Effector memory CD8-positive, alpha-beta T cell (primary cell): ENCODE measurements at regions not wholly inside any gene's neighbourhood (a gene's known extent, or its start where the extent isn't known, plus 50 kb on each side); places are given as distances from the start of the nearest gene placed in this dataset.

Experiments used
- ATAC-seq: fragments of 150-1000 bp; cut with Tn5 transposase; replicated peaks from 2 replicates; pipeline ENCODE4 v1.10.0; 2021; ENCODE audit warnings: mild to moderate bottlenecking, moderate library complexity
- DNase-seq, 3 experiments: peaks; one replicate each; pipeline ENCODE4 v3.0.0; 2021
- H3K27ac Mint-ChIP-seq, 2 donors: one replicate each; pipeline ENCODE4 v1.8.0; 2022; ENCODE audit warnings: mild to moderate bottlenecking in 2 of 2, mixed read lengths in 2 of 2, moderate library complexity in 2 of 2
- H3K27me3 Mint-ChIP-seq, 2 donors: one replicate each; pipeline ENCODE4 v1.8.0; 2022; ENCODE audit warnings: mixed read lengths in 2 of 2
- H3K36me3 Mint-ChIP-seq: one replicate; pipeline ENCODE4 v1.8.0; 2022; ENCODE audit warnings: mild to moderate bottlenecking, moderate library complexity, mixed read lengths; ENCODE audit not compliant: insufficient read depth
- H3K4me1 Mint-ChIP-seq, 2 donors: one replicate each; pipeline ENCODE4 v1.8.0; 2022; ENCODE audit warnings: low read depth in 2 of 2, mixed read lengths in 2 of 2
- H3K4me3 Mint-ChIP-seq, 2 donors: one replicate each; pipeline ENCODE4 v1.8.0; 2022; ENCODE audit warnings: mild to moderate bottlenecking in 2 of 2, mixed read lengths in 2 of 2, moderate library complexity in 2 of 2
- H3K9me3 Mint-ChIP-seq, 2 donors: one replicate each; pipeline ENCODE4 v1.8.0; 2022; ENCODE audit warnings: mixed read lengths in 2 of 2

GRCh38 chr5:107215611-107216010 lies 455.1 kb downstream of the EFNA5 start:
- no peaks in the 10 kb centered on the region for H3K36me3 Mint-ChIP-seq
- H3K27me3 Mint-ChIP-seq, result peaks cover 6 to 7% of the 10 kb centered on the region in 2 donors
- H3K27ac Mint-ChIP-seq, result no peak overlapping the region
- H3K9me3 Mint-ChIP-seq, result no peaks in the 10 kb centered on the region
- DNase-seq (no peak), ATAC-seq (no peak)
- H3K4me3 Mint-ChIP-seq, result no peak overlapping the region
- no peaks in the 10 kb centered on the region for H3K4me1 Mint-ChIP-seq

DNA sequence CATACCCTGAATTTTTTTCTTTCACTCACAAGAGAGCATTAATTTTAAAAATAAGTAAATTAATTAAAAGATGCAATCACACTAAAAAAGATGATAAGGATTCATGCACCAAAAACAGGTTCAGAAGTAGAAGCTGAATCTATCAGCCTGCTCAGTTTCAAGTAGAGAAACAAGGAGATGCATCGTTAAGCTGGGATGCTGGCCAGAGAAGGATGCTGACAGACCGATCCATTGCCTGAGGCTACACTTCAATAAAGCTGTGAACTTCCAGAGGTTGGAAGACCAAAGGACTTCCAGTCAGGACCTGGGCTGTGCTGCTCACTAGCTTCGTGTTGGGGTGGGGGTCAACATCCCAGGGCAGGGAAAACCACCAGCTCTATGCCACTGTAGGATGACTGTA lies 457.7 kb downstream of the EFNA5 start:
- Mint-ChIP-seq H3K27ac (no peak overlapping the region), H3K27me3 (peaks cover 8 to 9% of the 10 kb centered on the region in 2 donors), H3K4me1 (no peaks in the 10 kb centered on the region), H3K9me3 (no peaks in the 10 kb centered on the region), H3K4me3 (no peak overlapping the region), H3K36me3 (peaks cover 4% of the 10 kb centered on the region)
- no peak for DNase-seq
- ATAC-seq, result no peak

GRCh38 chr5:107211630-107212029 lies 459.1 kb downstream of the EFNA5 start:
- no peak for DNase-seq
- no peak overlapping the region for H3K4me3 Mint-ChIP-seq
- no peak overlapping the region for H3K27ac Mint-ChIP-seq
- no peak for ATAC-seq
- no peaks in the 10 kb centered on the region for H3K4me1 Mint-ChIP-seq
- peaks cover 8 to 14% of the 10 kb centered on the region in 2 donors for H3K27me3 Mint-ChIP-seq
- no peaks in the 10 kb centered on the region for H3K9me3 Mint-ChIP-seq
- H3K36me3 Mint-ChIP-seq, result peaks cover 4% of the 10 kb centered on the region

GRCh38 chr5:107208867-107209266 lies 461.9 kb downstream of the EFNA5 start:
- Mint-ChIP-seq H3K36me3 (peaks cover 4% of the 10 kb centered on the region), H3K27ac (no peak overlapping the region), H3K4me1 (no peaks in the 10 kb centered on the region), H3K9me3 (no peaks in the 10 kb centered on the region), H3K27me3 (peaks cover 8 to 24% of the 10 kb centered on the region in 2 donors), H3K4me3 (no peak overlapping the region)
- no peak for ATAC-seq
- no peak for DNase-seq

GRCh38 chr5:107204413-107204812 lies 466.3 kb downstream of the EFNA5 start:
- DNase-seq (no peak), ATAC-seq (no peak)
- Mint-ChIP-seq H3K27me3 (peaks cover 8 to 24% of the 10 kb centered on the region in 2 donors), H3K4me1 (no peaks in the 10 kb centered on the region), H3K4me3 (no peak overlapping the region), H3K36me3 (no peaks in the 10 kb centered on the region), H3K27ac (no peak overlapping the region), H3K9me3 (no peaks in the 10 kb centered on the region)

- DNase-seq (no peak), ATAC-seq (no peak)
- no peak overlapping the region for H3K4me3 Mint-ChIP-seq
- H3K4me1 Mint-ChIP-seq, result no peaks in the 10 kb centered on the region
- no peaks in the 10 kb centered on the region for H3K9me3 Mint-ChIP-seq
- no peak overlapping the region for H3K27ac Mint-ChIP-seq
- no peaks in the 10 kb centered on the region for H3K36me3 Mint-ChIP-seq
- H3K27me3 Mint-ChIP-seq, result peaks cover 8 to 24% of the 10 kb centered on the region in 2 donors
These were observed 467.5 kb downstream of the EFNA5 start for GRCh38 chr5:107203243-107203642.

- Mint-ChIP-seq H3K27me3 (peaks cover 0 to 5% of the 10 kb centered on the region in 2 donors), H3K27ac (no peak overlapping the region), H3K36me3 (no peaks in the 10 kb centered on the region), H3K9me3 (no peaks in the 10 kb centered on the region), H3K4me1 (no peaks in the 10 kb centered on the region), H3K4me3 (no peak overlapping the region)
- DNase-seq (no peak), ATAC-seq (no peak)
These were observed 471.0 kb downstream of the EFNA5 start for GRCh38 chr5:107199756-107200155.

DNA sequence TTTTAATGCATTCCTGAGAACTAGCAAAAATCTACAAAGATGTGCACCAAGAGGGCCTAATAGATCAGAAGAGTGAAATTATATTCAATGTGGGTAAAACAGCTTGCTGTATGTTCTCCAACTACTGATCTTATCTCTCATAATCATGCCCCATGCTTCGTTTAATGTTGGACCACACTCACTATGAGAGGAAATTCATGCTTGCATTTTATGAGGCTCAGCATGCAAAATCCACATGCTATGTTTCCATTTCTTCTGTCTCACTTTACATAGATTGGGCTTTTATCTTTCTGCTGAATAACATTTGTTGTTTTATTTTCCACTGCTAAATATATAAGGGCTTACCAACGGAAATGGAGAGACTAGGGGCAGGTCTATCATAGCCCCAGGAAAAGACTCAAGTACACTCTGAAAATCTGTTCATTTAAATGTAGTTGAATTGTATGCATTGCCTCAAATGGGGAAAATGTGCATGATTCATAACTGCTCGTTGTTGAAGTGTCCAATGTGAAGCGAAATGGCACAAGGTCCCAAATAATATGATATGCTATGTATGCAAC lies 474.2 kb downstream of the EFNA5 start:
- H3K9me3 Mint-ChIP-seq, result no peaks in the 10 kb centered on the region
- ATAC-seq (no peak), DNase-seq (no peak)
- peaks cover 0 to 4% of the 10 kb centered on the region in 2 donors for H3K27me3 Mint-ChIP-seq
- no peak overlapping the region for H3K27ac Mint-ChIP-seq
- no peaks in the 10 kb centered on the region for H3K36me3 Mint-ChIP-seq
- no peaks in the 10 kb centered on the region for H3K4me1 Mint-ChIP-seq
- H3K4me3 Mint-ChIP-seq, result no peak overlapping the region

DNA sequence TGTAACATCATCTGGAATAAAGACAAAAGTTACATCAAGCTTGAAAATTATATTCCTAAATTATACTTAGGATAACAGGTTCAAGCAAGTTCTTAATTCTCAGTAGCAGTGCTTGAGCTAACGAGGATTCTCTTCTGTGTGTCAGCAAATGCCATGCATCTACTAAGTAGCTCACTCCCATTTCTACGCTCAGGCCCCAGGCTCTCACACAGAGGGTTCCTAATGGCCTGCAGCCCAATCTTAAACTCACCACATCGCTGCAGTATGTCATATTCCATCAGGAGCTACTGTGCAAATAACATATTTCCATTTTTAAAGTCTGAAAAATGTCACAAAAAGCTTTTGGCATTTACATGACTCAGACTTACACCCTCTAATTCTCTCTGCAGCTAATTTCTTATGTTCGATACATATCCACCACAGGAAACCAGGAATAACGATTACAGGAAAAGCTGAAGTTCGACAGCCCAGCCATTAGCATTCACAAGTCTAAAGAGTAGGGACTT lies 474.8 kb downstream of the EFNA5 start:
- ATAC-seq (no peak), DNase-seq (no peak)
- peaks cover 0 to 4% of the 10 kb centered on the region in 2 donors for H3K27me3 Mint-ChIP-seq
- no peaks in the 10 kb centered on the region for H3K9me3 Mint-ChIP-seq
- H3K4me3 Mint-ChIP-seq, result no peak overlapping the region
- H3K27ac Mint-ChIP-seq, result no peak overlapping the region
- H3K4me1 Mint-ChIP-seq, result no peaks in the 10 kb centered on the region
- H3K36me3 Mint-ChIP-seq, result no peaks in the 10 kb centered on the region

- DNase-seq (no peak), ATAC-seq (no peak)
- no peak overlapping the region for H3K4me3 Mint-ChIP-seq
- H3K27ac Mint-ChIP-seq, result no peak overlapping the region
- no peaks in the 10 kb centered on the region for H3K4me1 Mint-ChIP-seq
- peaks cover 0 to 12% of the 10 kb centered on the region in 2 donors for H3K27me3 Mint-ChIP-seq
- H3K36me3 Mint-ChIP-seq, result no peaks in the 10 kb centered on the region
- H3K9me3 Mint-ChIP-seq, result peaks cover 0 to 7% of the 10 kb centered on the region in 2 donors
These were observed 485.9 kb downstream of the EFNA5 start for GRCh38 chr5:107184871-107185270.

DNA sequence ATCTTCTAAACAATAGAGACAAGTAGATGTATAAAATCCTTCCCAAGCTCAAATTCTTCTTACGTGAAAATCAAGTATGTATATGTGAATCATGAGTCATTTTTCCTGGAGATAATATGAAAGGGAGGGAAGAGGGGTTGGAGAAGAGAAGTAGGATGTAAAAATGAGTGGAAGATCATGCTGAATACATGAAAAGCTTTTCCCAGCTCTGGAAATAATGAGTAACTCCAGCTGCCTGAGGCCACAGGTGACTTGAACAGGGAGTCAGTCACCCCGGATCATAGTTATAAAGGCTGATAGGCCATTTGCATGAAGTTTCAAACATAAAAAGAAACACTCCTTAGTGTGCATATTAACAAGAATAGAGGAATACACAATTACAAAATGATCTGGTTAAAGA lies 486.7 kb downstream of the EFNA5 start:
- H3K4me1 Mint-ChIP-seq, result no peaks in the 10 kb centered on the region
- no peak for DNase-seq
- H3K36me3 Mint-ChIP-seq, result no peaks in the 10 kb centered on the region
- H3K4me3 Mint-ChIP-seq, result no peak overlapping the region
- peaks cover 0 to 7% of the 10 kb centered on the region in 2 donors for H3K9me3 Mint-ChIP-seq
- no peak for ATAC-seq
- H3K27ac Mint-ChIP-seq, result no peak overlapping the region
- H3K27me3 Mint-ChIP-seq, result peaks cover 0 to 12% of the 10 kb centered on the region in 2 donors

- no peaks in the 10 kb centered on the region for H3K4me1 Mint-ChIP-seq
- H3K4me3 Mint-ChIP-seq, result no peak overlapping the region
- DNase-seq, result no peak
- H3K27me3 Mint-ChIP-seq, result peaks cover 6 to 15% of the 10 kb centered on the region in 2 donors
- H3K9me3 Mint-ChIP-seq, result no peaks in the 10 kb centered on the region
- no peak for ATAC-seq
- no peak overlapping the region for H3K27ac Mint-ChIP-seq
- H3K36me3 Mint-ChIP-seq, result no peaks in the 10 kb centered on the region
These were observed 500.1 kb downstream of the EFNA5 start for GRCh38 chr5:107170620-107171019.

DNA sequence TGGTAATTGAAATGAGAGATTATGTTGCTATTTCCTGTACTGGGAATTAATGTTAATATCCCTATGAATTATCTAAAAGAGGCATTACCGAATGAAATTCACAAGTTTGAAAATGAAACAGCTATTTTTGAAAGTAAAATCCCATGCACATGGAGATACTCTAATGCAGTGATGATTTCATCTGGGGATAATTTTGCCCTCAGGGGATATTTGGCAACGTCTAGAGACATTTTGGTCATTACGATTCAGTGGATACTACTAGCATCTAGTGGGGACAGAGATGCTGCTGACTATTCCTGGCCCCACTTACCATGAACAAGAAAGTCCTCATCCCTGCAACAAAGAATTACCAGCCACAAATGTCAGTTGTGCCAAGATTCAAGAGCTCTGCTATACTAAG lies 500.9 kb downstream of the EFNA5 start:
- Mint-ChIP-seq H3K4me3 (no peak overlapping the region), H3K27me3 (peaks cover 6 to 15% of the 10 kb centered on the region in 2 donors), H3K9me3 (no peaks in the 10 kb centered on the region), H3K36me3 (no peaks in the 10 kb centered on the region), H3K4me1 (no peaks in the 10 kb centered on the region), H3K27ac (no peak overlapping the region)
- DNase-seq (no peak), ATAC-seq (no peak)

GRCh38 chr5:107168848-107169752 lies 501.6 kb downstream of the EFNA5 start:
- no peaks in the 10 kb centered on the region for H3K36me3 Mint-ChIP-seq
- peaks cover 6 to 11% of the 10 kb centered on the region in 2 donors for H3K27me3 Mint-ChIP-seq
- ATAC-seq, result no peak
- no peaks in the 10 kb centered on the region for H3K4me1 Mint-ChIP-seq
- no peaks in the 10 kb centered on the region for H3K9me3 Mint-ChIP-seq
- DNase-seq, result no peak
- no peak overlapping the region for H3K27ac Mint-ChIP-seq
- H3K4me3 Mint-ChIP-seq, result no peak overlapping the region
